Activated naive CD4-positive, alpha-beta T cell treated with anti-CD3 and anti-CD28 coated beads, Interleukin-2, amount 10 ng/mL, durations not matched to agents 7 days and 5 days (primary cell): ENCODE measurements at regions not wholly inside any gene's neighbourhood (a gene's known extent, or its start where the extent isn't known, plus 50 kb on each side); places are given as distances from the start of the nearest gene placed in this dataset.
"Not testable (repeated sequence)": the region's sequence is repeated elsewhere in the genome, so short reads cannot be mapped to it uniquely, and the experiment has no call there.

Experiments used
- CTCF ChIA-PET: fragments of 350-600 bp; sonication (Branson Sonifier 250); formaldehyde crosslinking; loops from one replicate; lab custom pipeline; 2021; ENCODE audit warnings: antibody characterized with exemption; lab: Charles Lee
- DNase-seq: peaks from one replicate; pipeline ENCODE4 v3.0.0-alpha.2; 2020
- H3K27ac Mint-ChIP-seq: one replicate; pipeline ENCODE4 v1.8.0; 2021; ENCODE audit warnings: mild to moderate bottlenecking, moderate library complexity, mixed read lengths
- H3K27me3 Mint-ChIP-seq: one replicate; pipeline ENCODE4 v1.8.0; 2021; ENCODE audit warnings: mild to moderate bottlenecking, mixed read lengths
- H3K36me3 Mint-ChIP-seq: one replicate; pipeline ENCODE4 v1.8.0; 2021; ENCODE audit warnings: mixed read lengths
- H3K4me1 Mint-ChIP-seq: one replicate; pipeline ENCODE4 v1.8.0; 2021; ENCODE audit warnings: mixed read lengths
- H3K4me3 Mint-ChIP-seq: one replicate; pipeline ENCODE4 v1.8.0; 2021; ENCODE audit warnings: mild to moderate bottlenecking, moderate library complexity, mixed read lengths
- H3K9me3 Mint-ChIP-seq: one replicate; pipeline ENCODE4 v1.8.0; 2021; ENCODE audit warnings: mixed read lengths

- H3K4me3 Mint-ChIP-seq = no peak overlapping the region
- H3K27ac Mint-ChIP-seq = no peak overlapping the region
- no peaks in the 10 kb centered on the region for H3K36me3 Mint-ChIP-seq
- CTCF ChIA-PET = no interaction called here
- no peak for DNase-seq
- no peaks in the 10 kb centered on the region for H3K4me1 Mint-ChIP-seq
- no peaks in the 10 kb centered on the region for H3K27me3 Mint-ChIP-seq
- H3K9me3 Mint-ChIP-seq = peaks cover 8% of the 10 kb centered on the region
Measured at GRCh38 chr3:84724877-84725276, 233.9 kb upstream of the CADM2 start.

GRCh38 chr3:84727616-84728015 is 231.2 kb upstream of the CADM2 start:
- Mint-ChIP-seq H3K27ac (no peak overlapping the region), H3K36me3 (no peaks in the 10 kb centered on the region), H3K9me3 (peaks cover 4% of the 10 kb centered on the region), H3K4me1 (no peaks in the 10 kb centered on the region), H3K4me3 (no peak overlapping the region), H3K27me3 (no peaks in the 10 kb centered on the region)
- DNase-seq = no peak
- CTCF ChIA-PET = no interaction called here

- CTCF ChIA-PET, H3K9me3 Mint-ChIP-seq, H3K36me3 Mint-ChIP-seq, H3K27ac Mint-ChIP-seq, H3K27me3 Mint-ChIP-seq, H3K4me3 Mint-ChIP-seq, H3K4me1 Mint-ChIP-seq, DNase-seq: not testable (repeated sequence)
Measured at GRCh38 chr3:84734731-84735130, 224.1 kb upstream of the CADM2 start.

- H3K4me1 Mint-ChIP-seq = no peaks in the 10 kb centered on the region
- CTCF ChIA-PET = no interaction called here
- H3K27me3 Mint-ChIP-seq = no peaks in the 10 kb centered on the region
- H3K27ac Mint-ChIP-seq = no peak overlapping the region
- no peaks in the 10 kb centered on the region for H3K36me3 Mint-ChIP-seq
- H3K4me3 Mint-ChIP-seq = no peak overlapping the region
- H3K9me3 Mint-ChIP-seq = peaks cover 7% of the 10 kb centered on the region
- DNase-seq = no peak
Measured at GRCh38 chr3:84738086-84738485, 220.7 kb upstream of the CADM2 start.

GRCh38 chr3:84742915-84743425 is 215.8 kb upstream of the CADM2 start:
- Mint-ChIP-seq H3K4me1 (no peaks in the 10 kb centered on the region), H3K27me3 (no peaks in the 10 kb centered on the region), H3K4me3 (no peak overlapping the region), H3K27ac (no peak overlapping the region), H3K9me3 (no peaks in the 10 kb centered on the region), H3K36me3 (no peaks in the 10 kb centered on the region)
- CTCF ChIA-PET = no interaction called here
- no peak for DNase-seq

GRCh38 chr3:84744130-84744529 is 214.7 kb upstream of the CADM2 start:
- H3K4me3 Mint-ChIP-seq = no peak overlapping the region
- CTCF ChIA-PET = no interaction called here
- H3K36me3 Mint-ChIP-seq = no peaks in the 10 kb centered on the region
- H3K9me3 Mint-ChIP-seq = no peaks in the 10 kb centered on the region
- no peak overlapping the region for H3K27ac Mint-ChIP-seq
- H3K4me1 Mint-ChIP-seq = no peaks in the 10 kb centered on the region
- H3K27me3 Mint-ChIP-seq = no peaks in the 10 kb centered on the region
- DNase-seq = no peak

GRCh38 chr3:84755860-84756259 is 202.9 kb upstream of the CADM2 start:
- Mint-ChIP-seq H3K27me3 (no peaks in the 10 kb centered on the region), H3K4me1 (no peaks in the 10 kb centered on the region)

GRCh38 chr3:84759361-84759760 is 199.4 kb upstream of the CADM2 start:
- DNase-seq = no peak
- CTCF ChIA-PET = no interaction called here
- H3K4me3 Mint-ChIP-seq = no peak overlapping the region
- H3K27ac Mint-ChIP-seq = no peak overlapping the region
- H3K9me3 Mint-ChIP-seq = peaks cover 24% of the 10 kb centered on the region
- no peaks in the 10 kb centered on the region for H3K4me1 Mint-ChIP-seq
- H3K36me3 Mint-ChIP-seq = no peaks in the 10 kb centered on the region
- no peaks in the 10 kb centered on the region for H3K27me3 Mint-ChIP-seq

More at GRCh38 chr3:84755860-84756259, 202.9 kb upstream of the CADM2 start:
- Mint-ChIP-seq H3K36me3 (no peaks in the 10 kb centered on the region), H3K4me3 (no peak overlapping the region), H3K27ac (no peak overlapping the region), H3K9me3 (peaks cover 9% of the 10 kb centered on the region)
- CTCF ChIA-PET = no interaction called here
- DNase-seq = no peak

GRCh38 chr3:84772841-84773240 is 185.9 kb upstream of the CADM2 start:
- H3K4me3 Mint-ChIP-seq = no peak overlapping the region
- CTCF ChIA-PET = no interaction called here
- DNase-seq = no peak
- H3K27ac Mint-ChIP-seq = no peak overlapping the region
- no peaks in the 10 kb centered on the region for H3K4me1 Mint-ChIP-seq
- H3K9me3 Mint-ChIP-seq = peaks cover 13% of the 10 kb centered on the region
- no peaks in the 10 kb centered on the region for H3K36me3 Mint-ChIP-seq
- no peaks in the 10 kb centered on the region for H3K27me3 Mint-ChIP-seq

GRCh38 chr3:84783281-84783680 is 175.5 kb upstream of the CADM2 start:
- Mint-ChIP-seq H3K4me3 (no peak overlapping the region), H3K27me3 (no peaks in the 10 kb centered on the region), H3K4me1 (no peaks in the 10 kb centered on the region), H3K9me3 (no peaks in the 10 kb centered on the region), H3K36me3 (no peaks in the 10 kb centered on the region), H3K27ac (no peak overlapping the region)
- no peak for DNase-seq
- CTCF ChIA-PET = no interaction called here

GRCh38 chr3:84789961-84790360 is 168.8 kb upstream of the CADM2 start:
- H3K4me3 Mint-ChIP-seq = no peak overlapping the region
- DNase-seq = no peak
- no peaks in the 10 kb centered on the region for H3K36me3 Mint-ChIP-seq
- CTCF ChIA-PET = no interaction called here
- H3K9me3 Mint-ChIP-seq = peaks cover 2% of the 10 kb centered on the region
- H3K27me3 Mint-ChIP-seq = no peaks in the 10 kb centered on the region
- H3K4me1 Mint-ChIP-seq = no peaks in the 10 kb centered on the region
- no peak overlapping the region for H3K27ac Mint-ChIP-seq

- H3K27ac Mint-ChIP-seq = no peak overlapping the region
- DNase-seq = no peak
- H3K27me3 Mint-ChIP-seq = no peaks in the 10 kb centered on the region
- CTCF ChIA-PET = no interaction called here
- H3K4me1 Mint-ChIP-seq = no peaks in the 10 kb centered on the region
- no peak overlapping the region for H3K4me3 Mint-ChIP-seq
- no peaks in the 10 kb centered on the region for H3K36me3 Mint-ChIP-seq
- H3K9me3 Mint-ChIP-seq = peaks cover 6% of the 10 kb centered on the region
Measured at GRCh38 chr3:84806958-84807357, 151.8 kb upstream of the CADM2 start.

- CTCF ChIA-PET = no interaction called here
- Mint-ChIP-seq H3K27me3 (no peaks in the 10 kb centered on the region), H3K36me3 (no peaks in the 10 kb centered on the region), H3K4me1 (no peaks in the 10 kb centered on the region), H3K9me3 (peaks cover 14% of the 10 kb centered on the region), H3K4me3 (no peak overlapping the region), H3K27ac (no peak overlapping the region)
- DNase-seq = no peak
Measured at GRCh38 chr3:84820126-84820525, 138.7 kb upstream of the CADM2 start.

GRCh38 chr3:84820906-84821305 is 137.9 kb upstream of the CADM2 start:
- Mint-ChIP-seq H3K27ac (no peak overlapping the region), H3K36me3 (no peaks in the 10 kb centered on the region), H3K27me3 (no peaks in the 10 kb centered on the region), H3K4me1 (no peaks in the 10 kb centered on the region), H3K9me3 (peaks cover 14% of the 10 kb centered on the region), H3K4me3 (no peak overlapping the region)
- CTCF ChIA-PET = no interaction called here
- no peak for DNase-seq

- Mint-ChIP-seq H3K4me1 (no peaks in the 10 kb centered on the region), H3K9me3 (peaks cover 8% of the 10 kb centered on the region), H3K27me3 (no peaks in the 10 kb centered on the region), H3K27ac (no peak overlapping the region), H3K4me3 (no peak overlapping the region), H3K36me3 (no peaks in the 10 kb centered on the region)
- CTCF ChIA-PET = no interaction called here
- DNase-seq = no peak
Measured at GRCh38 chr3:84825817-84826216, 133.0 kb upstream of the CADM2 start.

GRCh38 chr3:84830476-84830875 is 128.3 kb upstream of the CADM2 start:
- H3K9me3 Mint-ChIP-seq = peaks cover 9% of the 10 kb centered on the region
- no peaks in the 10 kb centered on the region for H3K4me1 Mint-ChIP-seq
- no peak for DNase-seq
- H3K36me3 Mint-ChIP-seq = no peaks in the 10 kb centered on the region
- CTCF ChIA-PET = no interaction called here
- no peaks in the 10 kb centered on the region for H3K27me3 Mint-ChIP-seq
- H3K4me3 Mint-ChIP-seq = no peak overlapping the region
- no peak overlapping the region for H3K27ac Mint-ChIP-seq
